SH-SY5Y (cell line): ENCODE measurements at regions not wholly inside any gene's neighbourhood (a gene's known extent, or its start where the extent isn't known, plus 50 kb on each side); places are given as distances from the start of the nearest gene placed in this dataset.

ENCODE experiments used
- GATA2 ChIP-seq: IDR thresholded peaks from 2 replicates; pipeline ENCODE4 v1.6.1; 2011; ENCODE audit warnings: mild to moderate bottlenecking, low read depth, low read length
- GATA3 ChIP-seq: IDR thresholded peaks from 2 replicates; pipeline ENCODE4 v1.6.1; 2011; ENCODE audit warnings: low read depth, mild to moderate bottlenecking, low read length, moderate library complexity

GRCh38 chr11:91397134-91397468, 827.5 kb upstream of the FAT3 start:
- TF ChIP-seq GATA3 (no peak), GATA2 (no peak)

DNA sequence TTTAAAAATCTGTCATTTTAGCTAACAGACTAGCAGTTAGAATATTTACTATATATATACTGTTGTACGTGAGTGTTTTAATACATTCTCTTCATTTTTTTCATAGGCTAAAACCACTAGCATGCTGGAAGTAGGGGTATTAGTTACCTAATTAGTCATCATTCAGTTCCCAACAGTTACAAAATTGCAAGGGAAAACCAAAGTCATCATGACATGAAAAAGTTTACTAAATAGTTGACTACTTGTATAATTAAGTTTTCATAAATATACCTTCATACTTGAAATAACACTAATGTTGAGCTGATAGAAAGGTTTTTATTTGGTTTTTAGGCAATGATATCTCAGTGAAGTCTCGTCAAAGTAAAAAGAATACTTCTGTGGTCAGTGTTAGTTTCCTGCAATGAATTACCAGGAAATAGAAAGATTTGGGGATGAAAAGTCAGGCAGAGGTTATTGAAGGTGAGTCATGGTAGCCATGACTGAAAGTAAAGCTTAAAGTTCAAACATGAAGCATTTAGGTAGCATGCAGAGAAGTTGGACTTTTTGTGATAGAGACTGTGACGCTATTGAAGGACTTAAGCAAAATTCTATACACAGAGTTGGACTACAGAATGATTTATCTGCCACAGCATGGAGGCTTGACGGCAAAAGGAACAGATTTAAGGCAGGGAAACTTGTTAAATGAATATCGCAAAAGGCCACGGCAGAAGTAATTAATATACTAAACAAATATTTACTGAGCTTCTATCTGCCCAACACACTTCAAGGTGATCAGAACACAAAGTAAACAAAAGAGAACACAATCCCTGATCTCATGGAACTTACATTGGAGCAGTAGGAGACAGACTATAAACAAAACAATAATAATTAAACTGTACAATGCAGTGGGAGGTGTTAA, 828.1 kb upstream of the FAT3 start:
- TF ChIP-seq GATA3 (no peak), GATA2 (no peak)

GRCh38 chr11:91394727-91395414, 829.7 kb upstream of the FAT3 start:
- TF ChIP-seq GATA2 (peak; percentile 23; the same call in 1 of the 2 replicates), GATA3 (no peak)

- TF ChIP-seq GATA2 (no peak), GATA3 (no peak)
Observed at GRCh38 chr11:91394073-91394726, 830.4 kb upstream of the FAT3 start.

GRCh38 chr11:91382946-91383345, 841.7 kb upstream of the FAT3 start:
- TF ChIP-seq GATA3 = no peak
- TF ChIP-seq GATA2 = no peak

DNA sequence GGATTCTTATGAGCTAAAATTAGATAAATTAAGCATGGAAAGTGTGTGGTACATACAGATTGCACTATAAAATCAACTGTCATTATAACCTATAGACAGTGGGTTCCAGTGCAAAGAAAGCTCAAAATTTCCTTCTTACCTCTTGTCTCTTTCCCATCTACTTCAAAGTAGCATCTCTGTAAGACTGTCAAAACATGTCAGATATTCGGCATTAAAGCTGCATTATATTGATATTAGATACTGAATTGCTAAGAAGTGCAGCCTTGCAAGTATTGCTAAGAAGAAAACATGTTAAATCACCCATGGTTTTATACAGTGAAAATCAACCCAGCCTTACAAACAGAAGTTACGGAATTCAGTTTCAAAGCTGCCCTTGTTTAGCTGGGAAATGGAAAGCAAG, 849.8 kb upstream of the FAT3 start:
- TF ChIP-seq GATA2 (no peak), GATA3 (no peak)

- no peak for TF ChIP-seq GATA3
- no peak for TF ChIP-seq GATA2
Observed at GRCh38 chr11:91373497-91373896, 851.1 kb upstream of the FAT3 start.

GRCh38 chr11:91366816-91367215, 857.8 kb upstream of the FAT3 start:
- TF ChIP-seq GATA2 (no peak), GATA3 (no peak)

GRCh38 chr11:91365986-91366585, 858.5 kb upstream of the FAT3 start:
- TF ChIP-seq GATA3 (no peak), GATA2 (no peak)

DNA sequence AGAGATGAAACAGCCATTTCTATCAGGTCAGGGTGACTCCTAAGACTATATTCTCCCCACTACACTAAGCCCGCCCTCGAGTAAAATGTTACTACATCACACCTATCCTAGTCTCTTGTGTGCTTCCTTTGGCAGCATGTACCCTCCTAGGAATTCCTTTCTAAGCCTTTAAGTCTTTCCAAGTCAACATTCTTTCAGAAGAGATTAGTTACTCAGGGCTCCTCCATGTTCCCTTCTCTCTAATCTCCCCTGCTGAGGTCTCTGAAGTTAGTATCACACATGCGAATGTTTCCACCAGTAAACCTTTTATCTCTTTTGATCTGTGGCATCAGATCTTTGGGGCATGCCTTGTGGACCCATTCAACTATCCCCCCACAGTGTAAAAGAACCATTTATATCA, 873.7 kb upstream of the FAT3 start:
- TF ChIP-seq GATA2 (no peak), GATA3 (no peak)

- TF ChIP-seq GATA3 = no peak
- no peak for TF ChIP-seq GATA2
Observed at GRCh38 chr11:91326751-91327150, 897.9 kb upstream of the FAT3 start.

DNA sequence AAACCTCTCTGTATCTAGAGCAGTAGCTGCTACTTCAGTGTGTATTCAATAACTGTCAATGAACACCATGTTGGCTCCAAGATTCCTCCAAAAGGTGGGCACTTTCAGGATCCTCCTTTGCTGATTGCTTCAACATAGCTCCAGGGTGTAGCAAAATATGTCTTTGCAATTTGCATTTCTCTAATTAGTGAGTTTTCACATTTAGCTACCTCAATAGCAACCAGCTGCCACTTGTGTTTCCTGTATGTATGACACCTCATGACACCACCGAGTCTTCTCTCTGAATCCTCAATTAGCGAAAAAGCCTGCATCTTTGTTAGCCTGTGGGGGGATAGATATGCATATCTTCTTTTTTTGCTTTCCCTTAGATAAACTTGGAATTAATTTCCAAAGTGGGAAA, 898.3 kb upstream of the FAT3 start:
- no peak for TF ChIP-seq GATA2
- TF ChIP-seq GATA3 = no peak

GRCh38 chr11:91314521-91314920, 910.1 kb upstream of the FAT3 start:
- TF ChIP-seq GATA2 (no peak), GATA3 (no peak)

DNA sequence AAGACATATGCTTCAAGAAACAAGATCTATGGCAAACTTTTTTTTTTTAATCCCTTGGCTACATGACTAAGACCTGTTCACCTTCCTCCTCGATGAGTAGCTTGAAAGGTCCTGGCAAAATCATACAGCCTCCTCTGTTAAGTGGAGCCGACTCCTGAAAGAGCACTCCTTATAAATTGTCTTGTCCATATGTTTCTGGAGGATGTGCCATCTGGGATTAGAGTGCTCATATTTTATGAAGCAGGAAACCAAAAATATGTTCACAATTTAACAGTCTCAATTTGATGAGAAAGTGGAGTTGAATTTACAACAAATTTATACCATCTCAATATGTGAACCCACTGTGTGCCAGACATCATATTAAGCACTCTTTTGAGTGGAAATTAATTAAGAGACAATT, 912.1 kb upstream of the FAT3 start:
- no peak for TF ChIP-seq GATA2
- no peak for TF ChIP-seq GATA3

- TF ChIP-seq GATA2 (no peak), GATA3 (no peak)
Observed at GRCh38 chr11:91310085-91310484, 914.5 kb upstream of the FAT3 start.
